ENCODE measurements at regions not wholly inside any gene's neighbourhood (a gene's known extent, or its start where the extent isn't known, plus 50 kb on each side); places are given as distances from the start of the nearest gene placed in this dataset.

DNA sequence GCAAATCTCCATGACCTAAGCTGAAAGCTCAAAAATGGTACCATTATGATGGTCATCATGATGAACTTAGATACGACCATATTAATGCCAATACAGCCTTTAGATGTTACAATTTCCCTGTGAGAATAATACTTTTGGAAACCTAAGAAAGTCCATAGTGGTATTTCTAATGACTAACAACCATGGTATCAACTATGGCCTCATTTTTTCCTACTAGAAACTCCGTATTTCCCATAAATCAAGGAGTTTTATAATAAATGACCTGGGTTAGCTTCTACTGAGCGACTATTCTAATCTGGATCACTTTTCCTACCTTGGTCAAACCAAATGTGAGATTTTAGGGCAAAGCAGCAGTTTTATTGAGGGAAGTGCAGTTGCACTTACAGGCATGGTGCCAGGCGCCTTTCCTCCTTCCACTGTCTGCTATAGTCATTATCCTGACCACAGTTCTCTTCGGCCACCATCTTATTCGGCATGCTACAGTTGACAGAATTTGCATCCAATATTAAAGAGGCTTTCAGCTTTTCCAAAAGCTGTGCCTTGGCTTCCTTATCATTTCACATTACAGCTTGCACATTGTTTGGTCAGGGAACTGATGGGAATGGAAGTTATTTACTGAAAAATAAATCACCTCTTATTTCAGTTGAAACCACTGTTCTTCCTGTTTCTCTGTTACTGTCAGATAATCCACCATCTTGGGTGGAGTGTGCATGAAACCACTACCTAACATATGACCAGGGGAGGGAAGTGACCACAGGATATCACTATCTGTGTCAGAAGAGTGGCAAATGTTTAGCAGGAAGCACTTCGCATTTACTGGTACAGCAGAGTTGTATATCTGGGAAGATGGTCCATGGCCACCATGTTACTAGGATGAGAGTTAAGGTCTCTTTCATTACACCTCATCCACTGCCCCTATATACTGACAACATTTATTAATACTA, 74.5 kb upstream of the PICALM start:
- TF ChIP-seq, protein P1, sequence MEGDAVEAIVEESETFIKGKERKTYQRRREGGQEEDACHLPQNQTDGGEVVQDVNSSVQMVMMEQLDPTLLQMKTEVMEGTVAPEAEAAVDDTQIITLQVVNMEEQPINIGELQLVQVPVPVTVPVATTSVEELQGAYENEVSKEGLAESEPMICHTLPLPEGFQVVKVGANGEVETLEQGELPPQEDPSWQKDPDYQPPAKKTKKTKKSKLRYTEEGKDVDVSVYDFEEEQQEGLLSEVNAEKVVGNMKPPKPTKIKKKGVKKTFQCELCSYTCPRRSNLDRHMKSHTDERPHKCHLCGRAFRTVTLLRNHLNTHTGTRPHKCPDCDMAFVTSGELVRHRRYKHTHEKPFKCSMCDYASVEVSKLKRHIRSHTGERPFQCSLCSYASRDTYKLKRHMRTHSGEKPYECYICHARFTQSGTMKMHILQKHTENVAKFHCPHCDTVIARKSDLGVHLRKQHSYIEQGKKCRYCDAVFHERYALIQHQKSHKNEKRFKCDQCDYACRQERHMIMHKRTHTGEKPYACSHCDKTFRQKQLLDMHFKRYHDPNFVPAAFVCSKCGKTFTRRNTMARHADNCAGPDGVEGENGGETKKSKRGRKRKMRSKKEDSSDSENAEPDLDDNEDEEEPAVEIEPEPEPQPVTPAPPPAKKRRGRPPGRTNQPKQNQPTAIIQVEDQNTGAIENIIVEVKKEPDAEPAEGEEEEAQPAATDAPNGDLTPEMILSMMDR (IDR thresholded peaks at IDR 0.05): no peak
- TF ChIP-seq GATA2 (CRISPR knock-in tag; IDR thresholded peaks at IDR 0.05) (no peak), REST (IDR thresholded peaks at IDR 0.05; ENCODE audit: low read depth, low read length) (no peak), EP300 (IDR thresholded peaks at IDR 0.05; ENCODE audit: borderline replicate concordance in 1 of 2, low read depth in 1 of 2, low read length in 1 of 2) (no peak), ZBTB33 (IDR thresholded peaks at IDR 0.05; ENCODE audit: borderline replicate concordance, low read depth) (no peak), SIN3A (IDR thresholded peaks at IDR 0.05; ENCODE audit: borderline replicate concordance, low read depth, low read length) (no peak), TAF1 (IDR thresholded peaks at IDR 0.05; ENCODE audit: borderline replicate concordance, low read depth, low read length) (no peak), POLR2AphosphoS5 (IDR thresholded peaks at IDR 0.05; ENCODE audit: low read depth, low read length) (no peak), MXI1 (IDR thresholded peaks at IDR 0.05; ENCODE audit: low read depth, low read length) (no peak)
- TF ChIP-seq, protein P2, sequence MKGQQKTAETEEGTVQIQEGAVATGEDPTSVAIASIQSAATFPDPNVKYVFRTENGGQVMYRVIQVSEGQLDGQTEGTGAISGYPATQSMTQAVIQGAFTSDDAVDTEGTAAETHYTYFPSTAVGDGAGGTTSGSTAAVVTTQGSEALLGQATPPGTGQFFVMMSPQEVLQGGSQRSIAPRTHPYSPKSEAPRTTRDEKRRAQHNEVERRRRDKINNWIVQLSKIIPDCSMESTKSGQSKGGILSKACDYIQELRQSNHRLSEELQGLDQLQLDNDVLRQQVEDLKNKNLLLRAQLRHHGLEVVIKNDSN (IDR thresholded peaks at IDR 0.05; ENCODE audit: borderline replicate concordance, low read depth): no peak
- TF ChIP-seq, protein P3, sequence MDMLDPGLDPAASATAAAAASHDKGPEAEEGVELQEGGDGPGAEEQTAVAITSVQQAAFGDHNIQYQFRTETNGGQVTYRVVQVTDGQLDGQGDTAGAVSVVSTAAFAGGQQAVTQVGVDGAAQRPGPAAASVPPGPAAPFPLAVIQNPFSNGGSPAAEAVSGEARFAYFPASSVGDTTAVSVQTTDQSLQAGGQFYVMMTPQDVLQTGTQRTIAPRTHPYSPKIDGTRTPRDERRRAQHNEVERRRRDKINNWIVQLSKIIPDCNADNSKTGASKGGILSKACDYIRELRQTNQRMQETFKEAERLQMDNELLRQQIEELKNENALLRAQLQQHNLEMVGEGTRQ (IDR thresholded peaks at IDR 0.05; ENCODE audit: borderline replicate concordance, low read depth, low read length): no peak

Measured in SK-N-SH (cell line).